ENCODE measurements at regions not wholly inside any gene's neighbourhood (a gene's known extent, or its start where the extent isn't known, plus 50 kb on each side); places are given as distances from the start of the nearest gene placed in this dataset.
"Not testable (repeated sequence)": the region's sequence is repeated elsewhere in the genome, so short reads cannot be mapped to it uniquely, and the experiment has no call there.

DNA sequence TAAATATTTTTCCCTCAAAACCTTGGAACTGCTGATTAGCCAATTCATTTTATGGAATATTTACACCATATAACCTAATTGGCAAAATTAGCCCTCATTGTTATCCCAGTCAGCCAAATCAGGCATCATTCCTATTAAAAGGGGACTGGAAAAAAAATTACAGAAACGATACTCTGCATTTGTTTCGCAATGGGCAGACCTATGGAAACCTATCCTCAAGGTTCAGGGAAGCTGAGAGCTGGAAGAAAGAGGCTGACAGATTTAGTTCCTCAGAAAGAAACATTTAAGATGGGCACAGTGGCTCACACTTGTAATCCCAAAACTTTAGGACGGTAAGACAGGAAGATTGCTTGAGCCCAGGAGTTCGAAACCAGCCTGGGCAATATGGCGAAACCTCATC is 85.6 kb upstream of the RPH3AL start:
- Histone ChIP-seq H3K27ac (no peak overlapping the region), H3K9me3 (peaks cover 0 to 2% of the 10 kb centered on the region in 2 donors), H3K4me3 (no peak overlapping the region), H3K4me1 (no peaks in the 10 kb centered on the region), H3K36me3 (no peaks in the 10 kb centered on the region), H3K27me3 (no peaks in the 10 kb centered on the region)
- DNase-seq: no peak
- TF ChIP-seq POLR2AphosphoS5 (IDR thresholded peaks at IDR 0.05) (no peak), POLR2A (IDR thresholded peaks at IDR 0.05) (no peak), EP300 (IDR thresholded peaks at IDR 0.05; ENCODE audit: low read depth) (no peak)
- TF ChIP-seq, protein P1, sequence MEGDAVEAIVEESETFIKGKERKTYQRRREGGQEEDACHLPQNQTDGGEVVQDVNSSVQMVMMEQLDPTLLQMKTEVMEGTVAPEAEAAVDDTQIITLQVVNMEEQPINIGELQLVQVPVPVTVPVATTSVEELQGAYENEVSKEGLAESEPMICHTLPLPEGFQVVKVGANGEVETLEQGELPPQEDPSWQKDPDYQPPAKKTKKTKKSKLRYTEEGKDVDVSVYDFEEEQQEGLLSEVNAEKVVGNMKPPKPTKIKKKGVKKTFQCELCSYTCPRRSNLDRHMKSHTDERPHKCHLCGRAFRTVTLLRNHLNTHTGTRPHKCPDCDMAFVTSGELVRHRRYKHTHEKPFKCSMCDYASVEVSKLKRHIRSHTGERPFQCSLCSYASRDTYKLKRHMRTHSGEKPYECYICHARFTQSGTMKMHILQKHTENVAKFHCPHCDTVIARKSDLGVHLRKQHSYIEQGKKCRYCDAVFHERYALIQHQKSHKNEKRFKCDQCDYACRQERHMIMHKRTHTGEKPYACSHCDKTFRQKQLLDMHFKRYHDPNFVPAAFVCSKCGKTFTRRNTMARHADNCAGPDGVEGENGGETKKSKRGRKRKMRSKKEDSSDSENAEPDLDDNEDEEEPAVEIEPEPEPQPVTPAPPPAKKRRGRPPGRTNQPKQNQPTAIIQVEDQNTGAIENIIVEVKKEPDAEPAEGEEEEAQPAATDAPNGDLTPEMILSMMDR (IDR thresholded peaks at IDR 0.05): no peak
- 82 to 88% methylated on average over 5 of the region's 5 CpGs for WGBS, 2 donors (ENCODE audit: low coverage in 1 of 2)
- in situ Hi-C loops (cut with MboI; ENCODE audit: low pct_ligation_motif_present in 1 of 4, low pct_unique_long_range_greater_than_20kb in 1 of 4, low sequenced_read_pairs in 3 of 4) (no loop called here), intact Hi-C loops (cut with DNase I; ENCODE audit: low total_unique reads) (no loop called here)

- Histone ChIP-seq H3K9me3 (peaks cover 0 to 2% of the 10 kb centered on the region in 2 donors), H3K27me3 (no peaks in the 10 kb centered on the region), H3K36me3 (no peaks in the 10 kb centered on the region), H3K4me3 (no peak overlapping the region), H3K4me1 (no peaks in the 10 kb centered on the region), H3K27ac (no peak overlapping the region)
- intact Hi-C loops (cut with DNase I; ENCODE audit: low total_unique reads) (no loop called here), in situ Hi-C loops (cut with MboI; ENCODE audit: low pct_ligation_motif_present in 1 of 4, low pct_unique_long_range_greater_than_20kb in 1 of 4, low sequenced_read_pairs in 3 of 4) (no loop called here)
- 83 to 100% methylated on average over 1 to 2 of the region's 2 CpGs for WGBS, 2 donors (ENCODE audit: low coverage in 1 of 2)
- TF ChIP-seq EP300 (IDR thresholded peaks at IDR 0.05; ENCODE audit: low read depth): no peak
- TF ChIP-seq, protein P1 (IDR thresholded peaks at IDR 0.05): no peak
- TF ChIP-seq POLR2AphosphoS5 (IDR thresholded peaks at IDR 0.05): no peak
- no peak for TF ChIP-seq POLR2A (IDR thresholded peaks at IDR 0.05)
- no peak for DNase-seq
Measured at GRCh38 chr17:437545-437944, 84.9 kb upstream of the RPH3AL start.

- H3K4me1 ChIP-seq: no peaks in the 10 kb centered on the region
- H3K4me3 ChIP-seq: no peak overlapping the region
- H3K27ac ChIP-seq: no peak overlapping the region
- intact Hi-C loops (cut with DNase I; ENCODE audit: low total_unique reads) (no loop called here), in situ Hi-C loops (cut with MboI; ENCODE audit: low pct_ligation_motif_present in 1 of 4, low pct_unique_long_range_greater_than_20kb in 1 of 4, low sequenced_read_pairs in 3 of 4) (no loop called here)
- WGBS, 2 donors (ENCODE audit: low coverage in 1 of 2): 67 to 85% methylated on average over 3 to 7 of the region's 7 CpGs
- H3K9me3 ChIP-seq: peaks cover 0 to 2% of the 10 kb centered on the region in 2 donors
- DNase-seq: no peak
- no peaks in the 10 kb centered on the region for H3K27me3 ChIP-seq
- H3K36me3 ChIP-seq: no peaks in the 10 kb centered on the region
- no peak for TF ChIP-seq POLR2AphosphoS5 (IDR thresholded peaks at IDR 0.05)
- no peak for TF ChIP-seq EP300 (IDR thresholded peaks at IDR 0.05; ENCODE audit: low read depth)
- TF ChIP-seq POLR2A (IDR thresholded peaks at IDR 0.05): no peak
- TF ChIP-seq, protein P1 (IDR thresholded peaks at IDR 0.05): no peak
Measured at GRCh38 chr17:436571-436970, 84.0 kb upstream of the RPH3AL start.

DNA sequence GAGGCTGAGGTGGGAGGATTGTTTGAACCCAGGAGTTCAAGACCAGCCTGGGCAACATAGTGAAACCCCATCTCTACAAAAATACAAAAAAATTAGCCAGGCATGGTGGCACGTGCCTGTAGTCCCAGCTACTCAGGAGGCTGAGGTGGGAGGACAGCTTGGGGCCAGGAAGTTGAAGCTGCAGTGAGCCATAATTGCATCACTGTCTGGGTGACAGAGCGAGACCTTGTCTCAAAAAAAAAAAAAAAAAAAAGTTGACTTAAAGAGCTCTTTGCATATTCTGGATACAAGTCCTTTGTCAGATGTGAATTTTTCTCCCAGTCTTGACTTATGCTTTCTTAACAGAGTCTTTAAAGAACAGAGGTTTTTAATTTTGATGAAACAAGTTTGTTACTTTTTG is 79.9 kb upstream of the RPH3AL start:
- in situ Hi-C loops (cut with MboI; ENCODE audit: low pct_ligation_motif_present in 1 of 4, low pct_unique_long_range_greater_than_20kb in 1 of 4, low sequenced_read_pairs in 3 of 4); H3K4me1 ChIP-seq; H3K4me3 ChIP-seq; H3K27ac ChIP-seq; intact Hi-C loops (cut with DNase I; ENCODE audit: low total_unique reads); H3K9me3 ChIP-seq; H3K36me3 ChIP-seq; H3K27me3 ChIP-seq; DNase-seq: not testable (repeated sequence)
- 49% methylated on average over 2 of the region's 2 CpGs for WGBS, 2 donors (ENCODE audit: low coverage in 1 of 2)

- no peak for DNase-seq
- Histone ChIP-seq H3K27ac (no peak overlapping the region), H3K36me3 (no peaks in the 10 kb centered on the region), H3K4me3 (no peak overlapping the region), H3K9me3 (peaks cover 0 to 5% of the 10 kb centered on the region in 2 donors), H3K27me3 (no peaks in the 10 kb centered on the region), H3K4me1 (no peaks in the 10 kb centered on the region)
- TF ChIP-seq, protein P1 (IDR thresholded peaks at IDR 0.05): no peak
- no peak for TF ChIP-seq EP300 (IDR thresholded peaks at IDR 0.05; ENCODE audit: low read depth)
- TF ChIP-seq POLR2A (IDR thresholded peaks at IDR 0.05): no peak
- TF ChIP-seq POLR2AphosphoS5 (IDR thresholded peaks at IDR 0.05): no peak
- intact Hi-C loops (cut with DNase I; ENCODE audit: low total_unique reads): no loop called here
- 81 to 94% methylated on average over 2 to 4 of the region's 4 CpGs for WGBS, 2 donors (ENCODE audit: low coverage in 1 of 2)
- in situ Hi-C loops (cut with MboI; ENCODE audit: low pct_ligation_motif_present in 1 of 4, low pct_unique_long_range_greater_than_20kb in 1 of 4, low sequenced_read_pairs in 3 of 4): no loop called here
Measured at GRCh38 chr17:431494-431893, 78.9 kb upstream of the RPH3AL start.

Measured in transverse colon (tissue), 4 donors.